ENCODE measurements at regions not wholly inside any gene's neighbourhood (a gene's known extent, or its start where the extent isn't known, plus 50 kb on each side); places are given as distances from the start of the nearest gene placed in this dataset.

- TF ChIP-seq CTCF (IDR thresholded peaks at IDR 0.05; ENCODE audit: insufficient read depth, low read length, poor library complexity, severe bottlenecking) (no peak), EZH2phosphoT487 (conservative IDR thresholded peaks at IDR 0.05; ENCODE audit: low read length) (no peak)
Observed at GRCh38 chr7:156012412-156012811, 200.1 kb upstream of the SHH start.
